Testis (tissue), 2 donors: ENCODE measurements at regions not wholly inside any gene's neighbourhood (a gene's known extent, or its start where the extent isn't known, plus 50 kb on each side); places are given as distances from the start of the nearest gene placed in this dataset.

Source experiments
- POLR2A ChIP-seq: fragments of 450-650 bp; IDR thresholded peaks from one replicate; pipeline ENCODE4 v1.6.1; 2017; ENCODE audit warnings: antibody characterized with exemption, mild to moderate bottlenecking, moderate library complexity
- TF ChIP-seq, protein P1 (sequence below), 3 experiments: fragments of 450-650 bp in 2 of 3; fragments of 200-600 bp in 1 of 3; sonication (generic) in 1 of 3; IDR thresholded peaks; one replicate each; pipeline ENCODE4 v1.5.1; 2016 to 2019; ENCODE audit warnings: antibody characterized with exemption in 3 of 3, mild to moderate bottlenecking in 2 of 3, moderate library complexity in 1 of 3

DNA sequence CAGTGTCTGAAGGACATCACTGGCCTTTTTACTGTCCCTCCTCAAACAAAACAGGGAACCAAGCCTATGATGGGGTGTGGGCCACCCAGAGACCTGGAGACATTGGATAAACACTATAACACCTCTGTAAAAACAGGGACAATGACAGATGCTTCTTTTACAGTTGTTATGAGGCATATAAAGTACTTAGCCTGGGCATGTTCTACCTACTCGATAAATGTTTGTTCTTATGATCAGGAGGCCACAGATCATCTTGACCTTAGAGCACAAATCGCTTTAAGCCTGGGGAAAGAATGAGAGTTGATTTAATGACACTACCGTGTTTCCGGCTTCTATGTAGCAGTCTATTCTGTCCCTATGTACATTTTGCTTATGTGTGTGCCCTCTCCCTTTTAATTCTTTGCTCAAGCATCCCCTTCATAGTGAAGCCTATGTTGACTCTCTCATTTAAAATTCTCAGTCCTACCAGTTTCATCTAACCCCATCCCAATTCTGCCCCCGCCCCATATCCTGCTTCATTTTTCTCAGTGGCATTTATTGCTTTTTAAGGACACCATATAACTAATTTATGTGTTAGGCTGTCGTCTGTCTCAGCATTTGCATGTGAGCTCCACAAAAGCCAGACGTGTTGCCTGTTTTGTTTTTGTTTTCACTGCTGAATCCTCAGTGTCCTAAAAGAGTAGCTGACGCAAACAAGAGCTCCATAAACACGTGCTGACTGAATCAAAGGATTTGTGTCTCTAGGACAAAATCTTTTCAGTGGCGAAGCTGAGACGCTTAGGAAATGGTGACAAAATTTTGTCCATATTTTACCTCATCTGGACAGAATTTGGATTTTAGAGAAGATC, 182.3 kb upstream of the ST6GAL2 start:
- TF ChIP-seq, protein P1, sequence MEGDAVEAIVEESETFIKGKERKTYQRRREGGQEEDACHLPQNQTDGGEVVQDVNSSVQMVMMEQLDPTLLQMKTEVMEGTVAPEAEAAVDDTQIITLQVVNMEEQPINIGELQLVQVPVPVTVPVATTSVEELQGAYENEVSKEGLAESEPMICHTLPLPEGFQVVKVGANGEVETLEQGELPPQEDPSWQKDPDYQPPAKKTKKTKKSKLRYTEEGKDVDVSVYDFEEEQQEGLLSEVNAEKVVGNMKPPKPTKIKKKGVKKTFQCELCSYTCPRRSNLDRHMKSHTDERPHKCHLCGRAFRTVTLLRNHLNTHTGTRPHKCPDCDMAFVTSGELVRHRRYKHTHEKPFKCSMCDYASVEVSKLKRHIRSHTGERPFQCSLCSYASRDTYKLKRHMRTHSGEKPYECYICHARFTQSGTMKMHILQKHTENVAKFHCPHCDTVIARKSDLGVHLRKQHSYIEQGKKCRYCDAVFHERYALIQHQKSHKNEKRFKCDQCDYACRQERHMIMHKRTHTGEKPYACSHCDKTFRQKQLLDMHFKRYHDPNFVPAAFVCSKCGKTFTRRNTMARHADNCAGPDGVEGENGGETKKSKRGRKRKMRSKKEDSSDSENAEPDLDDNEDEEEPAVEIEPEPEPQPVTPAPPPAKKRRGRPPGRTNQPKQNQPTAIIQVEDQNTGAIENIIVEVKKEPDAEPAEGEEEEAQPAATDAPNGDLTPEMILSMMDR (IDR thresholded peaks at IDR 0.05): no peak
- no peak for TF ChIP-seq POLR2A
